Fibroblast of the aortic adventitia (primary cell): ENCODE measurements at regions not wholly inside any gene's neighbourhood (a gene's known extent, or its start where the extent isn't known, plus 50 kb on each side); places are given as distances from the start of the nearest gene placed in this dataset.

Experiments used
- DNase-seq: peaks from one replicate; pipeline ENCODE4 v3.0.0-alpha.2; 2010; ENCODE audit warnings: low read depth
- H3K4me3 ChIP-seq: 2 replicates; pipeline ENCODE4 v1.5.1; 2011; ENCODE audit warnings: low read depth, mild to moderate bottlenecking, control low read depth, low read length, moderate library complexity
- CTCF ChIP-seq: IDR thresholded peaks from 2 replicates; pipeline ENCODE4 v1.5.1; 2011; ENCODE audit warnings: mild to moderate bottlenecking, low read length, control low read depth, inconsistent platforms; ENCODE audit not compliant: insufficient read depth

GRCh38 chr5:98578438-98578837 is 195.0 kb upstream of the RGMB start:
- no peak for TF ChIP-seq CTCF
- H3K4me3 ChIP-seq, result no peak overlapping the region
- DNase-seq, result no peak

- H3K4me3 ChIP-seq, result no peak overlapping the region
- no peak for TF ChIP-seq CTCF
These were observed 192.1 kb upstream of the RGMB start for GRCh38 chr5:98581112-98581997.

GRCh38 chr5:98583586-98583985 is 189.9 kb upstream of the RGMB start:
- DNase-seq, result no peak
- no peak for TF ChIP-seq CTCF

More at GRCh38 chr5:98581112-98581997, 192.1 kb upstream of the RGMB start:
- peak; percentile 78 for DNase-seq

GRCh38 chr5:98585661-98586310 is 187.7 kb upstream of the RGMB start:
- no peak for TF ChIP-seq CTCF
- no peak overlapping the region for H3K4me3 ChIP-seq
- DNase-seq, result no peak

More at GRCh38 chr5:98583586-98583985, 189.9 kb upstream of the RGMB start:
- no peak overlapping the region for H3K4me3 ChIP-seq

- no peak overlapping the region for H3K4me3 ChIP-seq
- TF ChIP-seq CTCF, result no peak
- DNase-seq, result no peak
These were observed 186.9 kb upstream of the RGMB start for GRCh38 chr5:98586581-98586980.

GRCh38 chr5:98587166-98587565 is 186.3 kb upstream of the RGMB start:
- no peak for TF ChIP-seq CTCF
- no peak overlapping the region for H3K4me3 ChIP-seq
- DNase-seq, result no peak
